ENCODE measurements at regions not wholly inside any gene's neighbourhood (a gene's known extent, or its start where the extent isn't known, plus 50 kb on each side); places are given as distances from the start of the nearest gene placed in this dataset.
A peak's percentile ranks its signal among the peaks of the same experiment; 100 is the strongest.

DNA sequence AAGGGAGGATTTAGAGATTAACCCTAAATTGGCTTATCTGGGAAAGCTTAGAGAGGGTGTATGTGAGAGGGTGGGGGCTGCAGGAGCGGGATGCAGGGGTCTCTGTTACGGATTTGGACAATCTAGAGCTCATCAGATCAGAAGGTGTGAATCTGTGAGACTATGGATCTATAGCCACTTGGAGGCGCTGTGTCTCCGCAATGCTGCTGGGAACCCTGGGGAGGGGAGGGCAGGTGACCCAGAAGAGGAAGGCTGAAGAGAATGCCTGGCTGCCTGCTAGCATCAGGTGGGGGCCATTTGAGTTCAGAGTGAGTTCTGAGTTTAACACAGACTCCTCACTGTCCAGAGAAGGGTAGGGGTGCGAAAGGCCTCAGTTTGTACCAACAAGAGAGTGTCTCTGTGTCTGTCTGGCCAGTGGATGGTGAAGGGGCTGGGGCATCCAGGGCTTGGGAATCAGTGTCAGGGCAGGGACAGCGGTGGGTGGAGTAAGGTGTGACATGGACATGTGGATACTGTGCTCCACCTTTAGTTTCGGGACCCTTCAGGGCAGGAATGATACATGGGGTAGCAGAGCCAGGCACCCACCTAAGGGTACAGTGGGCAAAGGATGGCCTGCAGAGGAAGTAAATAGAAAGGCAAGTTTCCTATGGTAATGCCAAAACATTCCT lies 187.3 kb upstream of the PRSS58 start:
- H3K4me1 ChIP-seq (ENCODE audit: insufficient read depth, low read length, poor library complexity, severe bottlenecking), result peaks cover 6% of the 10 kb centered on the region
- TF ChIP-seq, protein P1, sequence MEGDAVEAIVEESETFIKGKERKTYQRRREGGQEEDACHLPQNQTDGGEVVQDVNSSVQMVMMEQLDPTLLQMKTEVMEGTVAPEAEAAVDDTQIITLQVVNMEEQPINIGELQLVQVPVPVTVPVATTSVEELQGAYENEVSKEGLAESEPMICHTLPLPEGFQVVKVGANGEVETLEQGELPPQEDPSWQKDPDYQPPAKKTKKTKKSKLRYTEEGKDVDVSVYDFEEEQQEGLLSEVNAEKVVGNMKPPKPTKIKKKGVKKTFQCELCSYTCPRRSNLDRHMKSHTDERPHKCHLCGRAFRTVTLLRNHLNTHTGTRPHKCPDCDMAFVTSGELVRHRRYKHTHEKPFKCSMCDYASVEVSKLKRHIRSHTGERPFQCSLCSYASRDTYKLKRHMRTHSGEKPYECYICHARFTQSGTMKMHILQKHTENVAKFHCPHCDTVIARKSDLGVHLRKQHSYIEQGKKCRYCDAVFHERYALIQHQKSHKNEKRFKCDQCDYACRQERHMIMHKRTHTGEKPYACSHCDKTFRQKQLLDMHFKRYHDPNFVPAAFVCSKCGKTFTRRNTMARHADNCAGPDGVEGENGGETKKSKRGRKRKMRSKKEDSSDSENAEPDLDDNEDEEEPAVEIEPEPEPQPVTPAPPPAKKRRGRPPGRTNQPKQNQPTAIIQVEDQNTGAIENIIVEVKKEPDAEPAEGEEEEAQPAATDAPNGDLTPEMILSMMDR (conservative IDR thresholded peaks at IDR 0.05; ENCODE audit: low read depth, low read length), result peak; percentile 57
- no peak for TF ChIP-seq EZH2 (IDR thresholded peaks at IDR 0.05; ENCODE audit: borderline replicate concordance, low read depth, low read length, poor library complexity, severe bottlenecking)

DNA sequence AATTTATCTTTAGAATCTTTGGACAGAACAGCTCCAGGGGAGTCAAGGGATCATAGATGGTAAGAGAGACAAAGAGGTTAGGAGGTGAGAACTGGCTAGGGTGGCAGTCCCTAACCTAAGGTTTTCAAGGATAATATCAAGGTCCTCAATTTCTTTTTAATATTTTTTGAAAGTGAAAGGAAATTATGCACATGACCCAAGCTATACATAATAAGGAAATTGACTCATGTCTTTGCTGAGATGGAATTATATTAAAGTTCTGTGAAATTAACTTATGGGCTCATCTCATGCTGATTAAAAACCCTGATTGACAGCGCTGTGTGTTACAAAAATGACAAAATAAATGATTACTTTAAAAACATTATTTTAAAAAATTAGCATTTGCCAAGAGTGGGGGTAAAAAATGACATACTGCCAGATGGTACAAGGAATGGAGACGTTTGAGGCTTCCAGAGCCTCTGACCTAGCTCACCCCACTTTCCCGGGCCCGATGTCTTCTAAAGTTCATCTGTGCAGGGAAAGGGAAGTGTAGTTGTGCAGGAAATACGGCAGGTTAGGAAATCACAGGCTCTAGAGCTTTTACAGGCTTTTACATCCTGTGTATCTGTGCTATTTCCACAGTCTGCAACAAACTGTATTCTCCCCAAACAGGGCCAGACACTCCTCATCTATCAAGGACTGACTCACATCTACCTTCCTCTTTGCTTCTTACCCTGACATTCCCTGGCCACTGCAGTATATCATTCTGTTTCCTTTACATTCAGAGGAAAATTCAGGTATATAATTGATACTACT lies 185.6 kb upstream of the PRSS58 start:
- intact Hi-C loops (cut with micrococcal nuclease; ENCODE audit: unreplicated experiment), result loop anchor here (5.0 kb wide), 1 partner anchor 39 kb away; no protein-coding TSS in a partner anchor
- no TSS peak for BruUV-seq (replicated peaks)
- no peak for TF ChIP-seq EZH2 (IDR thresholded peaks at IDR 0.05; ENCODE audit: borderline replicate concordance, low read depth, low read length, poor library complexity, severe bottlenecking)
- TF ChIP-seq, protein P1 (conservative IDR thresholded peaks at IDR 0.05; ENCODE audit: low read depth, low read length), result no peak
- H3K27me3 ChIP-seq (replicated peaks; ENCODE audit: insufficient read depth, low read depth, low read length, poor library complexity), result no peaks in the 10 kb centered on the region
- no peak overlapping the region for H3K4me3 ChIP-seq (ENCODE audit: low read depth, low read length, poor library complexity, severe bottlenecking)
- H3K27ac ChIP-seq (ENCODE audit: low read depth, low read length, poor library complexity, severe bottlenecking), result no peak overlapping the region
- POLR2A ChIA-PET (ENCODE audit: low non-redundant PET), result no interaction called here
- CTCF ChIA-PET, result interaction anchor here (0.6 to 0.7 kb wide), 2 partner anchors 16 to 92 kb away, joined by 3 to 4 read pairs; no protein-coding TSS in a partner anchor
- DNase-seq (ENCODE audit: low spot score), result no peak
- H3K4me1 ChIP-seq (ENCODE audit: insufficient read depth, low read length, poor library complexity, severe bottlenecking), result peaks cover 6% of the 10 kb centered on the region
- no peaks in the 10 kb centered on the region for H3K9me3 ChIP-seq (ENCODE audit: low read depth, low read length, poor library complexity, severe bottlenecking)
- H3K36me3 ChIP-seq (ENCODE audit: insufficient read depth, low read length, poor library complexity, severe bottlenecking), result no peaks in the 10 kb centered on the region

More for the DNA sequence above, 187.3 kb upstream of the PRSS58 start:
- H3K27ac ChIP-seq (ENCODE audit: low read depth, low read length, poor library complexity, severe bottlenecking), result no peak overlapping the region
- H3K4me3 ChIP-seq (ENCODE audit: low read depth, low read length, poor library complexity, severe bottlenecking), result no peak overlapping the region
- no TSS peak for BruUV-seq (replicated peaks)
- DNase-seq (ENCODE audit: low spot score), result peak; percentile 13
- H3K36me3 ChIP-seq (ENCODE audit: insufficient read depth, low read length, poor library complexity, severe bottlenecking), result no peaks in the 10 kb centered on the region
- H3K9me3 ChIP-seq (ENCODE audit: low read depth, low read length, poor library complexity, severe bottlenecking), result no peaks in the 10 kb centered on the region
- CTCF ChIA-PET, result no interaction called here
- intact Hi-C loops (cut with micrococcal nuclease; ENCODE audit: unreplicated experiment), result no loop called here
- POLR2A ChIA-PET (ENCODE audit: low non-redundant PET), result no interaction called here
- H3K27me3 ChIP-seq (replicated peaks; ENCODE audit: insufficient read depth, low read depth, low read length, poor library complexity), result no peaks in the 10 kb centered on the region

DNA sequence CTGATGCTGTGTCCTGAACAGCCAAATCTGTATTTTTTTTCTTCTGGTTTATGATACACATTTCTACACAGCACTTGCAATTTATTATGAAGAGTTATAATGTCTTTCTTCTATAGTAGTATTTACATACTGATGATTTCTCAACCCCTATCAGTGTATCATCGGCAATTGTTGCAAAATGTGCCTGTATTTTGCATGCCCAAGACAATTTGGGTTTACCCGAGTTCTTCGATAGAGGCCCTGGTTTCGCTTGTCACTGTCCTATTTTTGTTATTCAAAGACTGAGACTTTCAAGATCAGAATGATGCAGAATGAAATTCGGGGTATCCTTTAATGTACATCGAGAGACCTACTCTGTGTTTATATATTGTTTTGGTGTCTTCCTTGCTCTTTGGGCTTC lies 184.5 kb upstream of the PRSS58 start:
- intact Hi-C loops (cut with micrococcal nuclease; ENCODE audit: unreplicated experiment), result loop anchor here (5.0 kb wide), 1 partner anchor 40 kb away; no protein-coding TSS in a partner anchor
- TF ChIP-seq, protein P1 (conservative IDR thresholded peaks at IDR 0.05; ENCODE audit: low read depth, low read length), result no peak
- TF ChIP-seq EZH2 (IDR thresholded peaks at IDR 0.05; ENCODE audit: borderline replicate concordance, low read depth, low read length, poor library complexity, severe bottlenecking), result no peak
- Histone ChIP-seq H3K27ac (ENCODE audit: low read depth, low read length, poor library complexity, severe bottlenecking) (no peak overlapping the region), H3K36me3 (ENCODE audit: insufficient read depth, low read length, poor library complexity, severe bottlenecking) (no peaks in the 10 kb centered on the region), H3K4me1 (ENCODE audit: insufficient read depth, low read length, poor library complexity, severe bottlenecking) (peaks cover 6% of the 10 kb centered on the region), H3K27me3 (replicated peaks; ENCODE audit: insufficient read depth, low read depth, low read length, poor library complexity) (no peaks in the 10 kb centered on the region), H3K4me3 (ENCODE audit: low read depth, low read length, poor library complexity, severe bottlenecking) (no peak overlapping the region), H3K9me3 (ENCODE audit: low read depth, low read length, poor library complexity, severe bottlenecking) (no peaks in the 10 kb centered on the region)
- no peak for DNase-seq (ENCODE audit: low spot score)
- ChIA-PET POLR2A (ENCODE audit: low non-redundant PET) (no interaction called here), CTCF (interaction anchor here (0.7 kb wide), 1 partner anchor 17 kb away, joined by 3 read pairs; no protein-coding TSS in a partner anchor)
- no TSS peak for BruUV-seq (replicated peaks)
